DND-41 (cell line): ENCODE measurements at regions not wholly inside any gene's neighbourhood (a gene's known extent, or its start where the extent isn't known, plus 50 kb on each side); places are given as distances from the start of the nearest gene placed in this dataset.

Source experiments
- ATAC-seq: fragments of 200-7000 bp; cut with Tn5 transposase; 3 replicates; pipeline ENCODE4 v1.9.1; 2021; ENCODE audit warnings: low read depth; ENCODE audit not compliant: insufficient read depth
- DNase-seq: peaks from one replicate; pipeline ENCODE4 v3.0.0-alpha.2; 2020
- H2AFZ ChIP-seq: 2 replicates; pipeline ENCODE4 v1.6.0; 2012; ENCODE audit warnings: low read depth, low read length
- H3K27ac ChIP-seq: 2 replicates; pipeline ENCODE4 v1.5.1; 2012; ENCODE audit warnings: low read length, inconsistent platforms
- H3K27me3 ChIP-seq: fragments of 200-600 bp; sonication (generic); 2 replicates; pipeline ENCODE4 v1.6.0; 2012; ENCODE audit warnings: low read length, mild to moderate bottlenecking, inconsistent platforms; ENCODE audit not compliant: insufficient read depth, poor library complexity
- H3K36me3 ChIP-seq: 2 replicates; pipeline ENCODE4 v1.5.1; 2012; ENCODE audit warnings: low read length, inconsistent platforms; ENCODE audit not compliant: insufficient read depth
- H3K4me1 ChIP-seq: 2 replicates; pipeline ENCODE4 v1.5.1; 2012; ENCODE audit warnings: mild to moderate bottlenecking, low read length; ENCODE audit not compliant: insufficient read depth
- H3K4me2 ChIP-seq: 2 replicates; pipeline ENCODE4 v1.6.0; 2012; ENCODE audit warnings: mild to moderate bottlenecking, moderate library complexity, low read length, inconsistent platforms; ENCODE audit not compliant: insufficient read depth
- H3K4me3 ChIP-seq, 2 experiments: fragments of 200-600 bp in 1 of 2; shearing (Covaris generic) in 1 of 2; 2 replicates each; pipeline ENCODE4 v1.5.1; 2012 to 2016; ENCODE audit warnings: inconsistent platforms in 2 of 2, low read length in 2 of 2, mild to moderate bottlenecking in 2 of 2, low read depth in 1 of 2, moderate library complexity in 1 of 2
- H3K79me2 ChIP-seq: 2 replicates; pipeline ENCODE4 v1.6.0; 2012; ENCODE audit warnings: low read length, inconsistent platforms; ENCODE audit not compliant: insufficient read depth
- H3K9ac ChIP-seq: 2 replicates; pipeline ENCODE4 v1.6.0; 2012; ENCODE audit warnings: low read depth, mild to moderate bottlenecking, inconsistent platforms, low read length, moderate library complexity
- H3K9me3 ChIP-seq: 2 replicates; pipeline ENCODE4 v1.5.1; 2012; ENCODE audit warnings: low read length, moderate library complexity, mild to moderate bottlenecking, inconsistent platforms; ENCODE audit not compliant: insufficient read depth, severe bottlenecking
- H4K20me1 ChIP-seq: 2 replicates; pipeline ENCODE4 v1.6.0; 2012; ENCODE audit warnings: low read length; ENCODE audit not compliant: insufficient read depth
- EZH2 ChIP-seq: IDR thresholded peaks from 3 replicates; pipeline ENCODE4 v1.6.1; 2012; ENCODE audit warnings: borderline replicate concordance, low read depth, mild to moderate bottlenecking, moderate library complexity, low read length, inconsistent platforms; ENCODE audit not compliant: severe bottlenecking
- TF ChIP-seq, protein P1 (sequence below): IDR thresholded peaks from 2 replicates; pipeline ENCODE4 v1.5.1; 2012; ENCODE audit warnings: borderline replicate concordance, low read length, moderate library complexity, mild to moderate bottlenecking; ENCODE audit not compliant: poor library complexity, severe bottlenecking; ENCODE audit errors: extremely low read depth

DNA sequence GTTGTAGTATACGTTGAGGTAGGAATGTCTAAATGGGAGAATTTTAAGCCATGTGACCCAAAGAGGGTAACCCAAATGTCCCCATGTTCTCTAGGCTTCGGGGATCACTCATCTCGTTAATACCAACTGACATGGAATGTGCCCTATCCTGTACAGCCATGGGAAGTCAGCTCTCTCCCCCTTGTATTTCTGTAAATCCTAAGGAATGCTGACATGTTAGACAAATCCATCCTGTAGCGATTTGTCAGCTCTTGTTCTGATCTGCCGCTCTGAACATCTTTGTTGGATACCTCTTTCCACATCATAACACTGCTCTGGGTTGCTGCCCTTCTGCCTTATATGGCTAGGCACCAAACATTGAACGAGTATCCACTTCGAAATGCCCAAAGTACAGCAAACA is 350.6 kb downstream of the RND3 start:
- H3K4me2 ChIP-seq: no peak overlapping the region
- no peaks in the 10 kb centered on the region for H3K79me2 ChIP-seq
- no peaks in the 10 kb centered on the region for H3K27me3 ChIP-seq
- H2AFZ ChIP-seq: no peak overlapping the region
- H3K9me3 ChIP-seq: no peaks in the 10 kb centered on the region
- no peak for ATAC-seq
- H3K9ac ChIP-seq: no peak overlapping the region
- TF ChIP-seq EZH2: no peak
- TF ChIP-seq, protein P1, sequence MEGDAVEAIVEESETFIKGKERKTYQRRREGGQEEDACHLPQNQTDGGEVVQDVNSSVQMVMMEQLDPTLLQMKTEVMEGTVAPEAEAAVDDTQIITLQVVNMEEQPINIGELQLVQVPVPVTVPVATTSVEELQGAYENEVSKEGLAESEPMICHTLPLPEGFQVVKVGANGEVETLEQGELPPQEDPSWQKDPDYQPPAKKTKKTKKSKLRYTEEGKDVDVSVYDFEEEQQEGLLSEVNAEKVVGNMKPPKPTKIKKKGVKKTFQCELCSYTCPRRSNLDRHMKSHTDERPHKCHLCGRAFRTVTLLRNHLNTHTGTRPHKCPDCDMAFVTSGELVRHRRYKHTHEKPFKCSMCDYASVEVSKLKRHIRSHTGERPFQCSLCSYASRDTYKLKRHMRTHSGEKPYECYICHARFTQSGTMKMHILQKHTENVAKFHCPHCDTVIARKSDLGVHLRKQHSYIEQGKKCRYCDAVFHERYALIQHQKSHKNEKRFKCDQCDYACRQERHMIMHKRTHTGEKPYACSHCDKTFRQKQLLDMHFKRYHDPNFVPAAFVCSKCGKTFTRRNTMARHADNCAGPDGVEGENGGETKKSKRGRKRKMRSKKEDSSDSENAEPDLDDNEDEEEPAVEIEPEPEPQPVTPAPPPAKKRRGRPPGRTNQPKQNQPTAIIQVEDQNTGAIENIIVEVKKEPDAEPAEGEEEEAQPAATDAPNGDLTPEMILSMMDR: no peak
- no peak overlapping the region for H3K4me3 ChIP-seq
- H4K20me1 ChIP-seq: no peaks in the 10 kb centered on the region
- H3K4me1 ChIP-seq: peaks cover 28% of the 10 kb centered on the region
- DNase-seq: no peak
- no peaks in the 10 kb centered on the region for H3K36me3 ChIP-seq
- no peak overlapping the region for H3K27ac ChIP-seq

DNA sequence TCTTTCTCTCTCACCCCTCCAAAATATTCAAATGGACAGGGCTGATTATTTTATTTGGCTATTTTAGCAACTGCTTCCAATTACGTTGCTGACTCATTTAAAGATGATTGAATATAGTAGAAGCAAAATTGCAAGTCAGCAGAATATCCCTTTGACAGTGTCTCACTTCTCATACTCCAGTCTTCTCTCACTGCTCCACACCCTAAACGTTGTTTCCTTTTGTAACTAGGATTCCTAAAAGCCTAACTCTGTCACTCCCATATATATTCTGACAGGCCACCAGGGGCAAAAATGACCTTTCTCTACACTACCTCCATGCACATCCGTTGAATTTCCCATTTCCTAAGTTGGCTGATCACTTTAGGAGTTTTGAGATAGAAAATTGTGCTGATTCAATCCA is 351.1 kb downstream of the RND3 start:
- Histone ChIP-seq H3K79me2 (no peaks in the 10 kb centered on the region), H3K9ac (no peak overlapping the region), H3K4me2 (no peak overlapping the region), H2AFZ (no peak overlapping the region), H4K20me1 (no peaks in the 10 kb centered on the region), H3K27me3 (no peaks in the 10 kb centered on the region), H3K27ac (no peak overlapping the region), H3K4me1 (peaks cover 23% of the 10 kb centered on the region), H3K4me3 (no peak overlapping the region), H3K9me3 (no peaks in the 10 kb centered on the region), H3K36me3 (no peaks in the 10 kb centered on the region)
- ATAC-seq (no peak), DNase-seq (no peak)
- TF ChIP-seq, protein P1: no peak
- TF ChIP-seq EZH2: no peak

DNA sequence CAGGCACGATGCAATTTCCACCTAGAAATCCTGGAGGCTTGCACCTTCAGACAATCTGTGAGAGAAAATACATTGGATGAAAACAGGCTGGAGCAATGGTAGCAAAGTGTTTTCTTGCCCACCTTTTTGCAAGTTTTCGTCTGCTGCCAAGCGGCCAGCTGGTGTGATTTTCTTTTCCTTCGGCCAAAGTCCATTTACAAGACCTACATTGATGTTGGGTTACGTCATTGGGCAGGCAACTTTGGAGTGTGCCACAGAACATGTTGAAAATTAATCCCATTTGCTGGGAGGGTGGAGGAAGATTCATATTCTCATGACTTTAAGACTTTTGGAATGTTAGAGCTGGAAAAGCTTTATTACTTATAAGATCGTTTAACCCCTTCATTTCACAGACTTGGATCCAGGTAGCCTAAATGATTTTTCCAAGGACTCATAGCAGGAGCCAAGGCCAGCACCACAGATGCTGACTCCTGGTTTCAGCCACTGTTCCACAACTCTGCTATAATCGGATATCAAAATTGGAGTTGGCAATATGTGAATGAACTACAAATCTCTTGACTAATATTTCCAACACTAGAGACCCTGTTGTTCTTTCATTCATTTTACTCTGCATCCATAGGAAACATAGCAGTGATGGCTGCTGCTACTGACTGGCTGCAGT is 352.1 kb downstream of the RND3 start:
- Histone ChIP-seq H3K9me3 (no peaks in the 10 kb centered on the region), H3K4me3 (no peak overlapping the region), H3K27me3 (no peaks in the 10 kb centered on the region), H3K27ac (no peak overlapping the region), H3K79me2 (no peaks in the 10 kb centered on the region), H3K9ac (no peak overlapping the region), H4K20me1 (no peaks in the 10 kb centered on the region), H2AFZ (no peak overlapping the region), H3K4me1 (peaks cover 14% of the 10 kb centered on the region), H3K36me3 (no peaks in the 10 kb centered on the region), H3K4me2 (no peak overlapping the region)
- TF ChIP-seq, protein P1: no peak
- TF ChIP-seq EZH2: no peak
- DNase-seq (no peak), ATAC-seq (no peak)
